ENCODE measurements at regions not wholly inside any gene's neighbourhood (a gene's known extent, or its start where the extent isn't known, plus 50 kb on each side); places are given as distances from the start of the nearest gene placed in this dataset.

GRCh38 chr17:14514973-14515372 lies 214.1 kb downstream of the HS3ST3B1 start:
- Histone ChIP-seq H3K27ac (ENCODE audit: low read depth in 1 of 2, low read length in 2 of 2) (no peak overlapping the region), H3K79me2 (ENCODE audit: insufficient read depth, low read length) (no peaks in the 10 kb centered on the region), H4K20me1 (ENCODE audit: insufficient read depth, low read length) (no peaks in the 10 kb centered on the region), H3K9ac (ENCODE audit: insufficient read depth, low read length, poor library complexity, severe bottlenecking) (no peak overlapping the region), H3K4me3 (replicated peaks in 1 of 3; ENCODE audit: low read depth in 2 of 3, low read length in 3 of 3) (no peak overlapping the region), H3K27me3 (ENCODE audit: control insufficient read depth in 2 of 2, insufficient read depth in 2 of 2, low read length in 2 of 2) (no peaks in the 10 kb centered on the region), H3K4me1 (ENCODE audit: control insufficient read depth in 1 of 2, insufficient read depth in 2 of 2, low read length in 2 of 2) (no peaks in the 10 kb centered on the region), H3K36me3 (replicated peaks in 1 of 2; ENCODE audit: control insufficient read depth in 1 of 2, insufficient read depth in 2 of 2, low read length in 2 of 2) (no peaks in the 10 kb centered on the region), H3K4me2 (replicated peaks; ENCODE audit: extremely low read depth, low read length, poor library complexity, severe bottlenecking) (no peak overlapping the region), H3K9me3 (replicated peaks in 1 of 2; ENCODE audit: control insufficient read depth in 1 of 2, insufficient read depth in 1 of 2, low read length in 2 of 2) (no peaks in the 10 kb centered on the region), H2AFZ (ENCODE audit: insufficient read depth, low read depth, low read length, poor library complexity, severe bottlenecking) (no peak overlapping the region)
- TF ChIP-seq, protein P1, sequence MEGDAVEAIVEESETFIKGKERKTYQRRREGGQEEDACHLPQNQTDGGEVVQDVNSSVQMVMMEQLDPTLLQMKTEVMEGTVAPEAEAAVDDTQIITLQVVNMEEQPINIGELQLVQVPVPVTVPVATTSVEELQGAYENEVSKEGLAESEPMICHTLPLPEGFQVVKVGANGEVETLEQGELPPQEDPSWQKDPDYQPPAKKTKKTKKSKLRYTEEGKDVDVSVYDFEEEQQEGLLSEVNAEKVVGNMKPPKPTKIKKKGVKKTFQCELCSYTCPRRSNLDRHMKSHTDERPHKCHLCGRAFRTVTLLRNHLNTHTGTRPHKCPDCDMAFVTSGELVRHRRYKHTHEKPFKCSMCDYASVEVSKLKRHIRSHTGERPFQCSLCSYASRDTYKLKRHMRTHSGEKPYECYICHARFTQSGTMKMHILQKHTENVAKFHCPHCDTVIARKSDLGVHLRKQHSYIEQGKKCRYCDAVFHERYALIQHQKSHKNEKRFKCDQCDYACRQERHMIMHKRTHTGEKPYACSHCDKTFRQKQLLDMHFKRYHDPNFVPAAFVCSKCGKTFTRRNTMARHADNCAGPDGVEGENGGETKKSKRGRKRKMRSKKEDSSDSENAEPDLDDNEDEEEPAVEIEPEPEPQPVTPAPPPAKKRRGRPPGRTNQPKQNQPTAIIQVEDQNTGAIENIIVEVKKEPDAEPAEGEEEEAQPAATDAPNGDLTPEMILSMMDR (IDR thresholded peaks at IDR 0.05): no peak
- DNase-seq: no peak
- intact Hi-C loops (cut with micrococcal nuclease): no loop called here
- Mint-ChIP-seq H3K36me3 (no peaks in the 10 kb centered on the region), H3K4me1 (no peaks in the 10 kb centered on the region), H3K9me3 (peaks cover 0 to 6% (median 0%) of the 10 kb centered on the region in 7 donors), H3K4me3 (no peak overlapping the region), H3K27me3 (ENCODE audit: low read depth in 3 of 3) (peaks cover 0 to 3% (median 0%) of the 10 kb centered on the region in 3 donors), H3K27ac (no peak overlapping the region)
- WGBS (ENCODE audit: insufficient coverage): no CpG with 5 or more reads among the region's 3 CpGs

DNA sequence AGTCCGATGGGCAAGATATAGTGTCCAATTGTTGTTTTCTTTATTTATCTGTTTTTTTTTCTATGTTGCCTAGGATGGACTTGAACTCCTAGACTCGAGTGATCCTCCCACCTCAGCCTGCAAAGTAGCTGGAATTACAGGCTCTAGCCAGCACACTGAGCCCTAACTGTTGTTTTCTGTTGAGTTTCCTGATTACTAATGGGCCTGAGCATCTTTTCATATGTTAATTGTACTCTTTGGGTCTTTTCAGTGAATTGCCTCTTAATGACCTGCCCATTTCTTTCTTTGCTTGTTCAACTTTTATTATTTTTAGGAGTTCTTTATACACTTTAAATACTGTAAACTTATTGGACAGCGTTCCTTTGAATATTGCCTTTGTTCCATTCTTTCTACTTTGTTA lies 213.0 kb downstream of the HS3ST3B1 start:
- Mint-ChIP-seq H3K9me3 (peaks cover 0 to 8% (median under 1%) of the 10 kb centered on the region in 7 donors), H3K4me3 (no peak overlapping the region), H3K27ac (no peak overlapping the region), H3K36me3 (no peaks in the 10 kb centered on the region), H3K4me1 (no peaks in the 10 kb centered on the region), H3K27me3 (ENCODE audit: low read depth in 3 of 3) (peaks cover 0 to under 1% (median 0%) of the 10 kb centered on the region in 3 donors)
- no peaks in the 10 kb centered on the region for H3K4me1 ChIP-seq (ENCODE audit: control insufficient read depth in 1 of 2, insufficient read depth in 2 of 2, low read length in 2 of 2)
- no peak overlapping the region for H3K9ac ChIP-seq (ENCODE audit: insufficient read depth, low read length, poor library complexity, severe bottlenecking)
- no peak for DNase-seq
- no peaks in the 10 kb centered on the region for H4K20me1 ChIP-seq (ENCODE audit: insufficient read depth, low read length)
- H3K27ac ChIP-seq (ENCODE audit: low read depth in 1 of 2, low read length in 2 of 2): no peak overlapping the region
- intact Hi-C loops (cut with micrococcal nuclease): no loop called here
- TF ChIP-seq, protein P1 (IDR thresholded peaks at IDR 0.05): no peak
- H3K4me3 ChIP-seq (replicated peaks in 1 of 3; ENCODE audit: low read depth in 2 of 3, low read length in 3 of 3): no peak overlapping the region
- no peak overlapping the region for H3K4me2 ChIP-seq (replicated peaks; ENCODE audit: extremely low read depth, low read length, poor library complexity, severe bottlenecking)
- no peak overlapping the region for H2AFZ ChIP-seq (ENCODE audit: insufficient read depth, low read depth, low read length, poor library complexity, severe bottlenecking)
- H3K27me3 ChIP-seq (ENCODE audit: control insufficient read depth in 2 of 2, insufficient read depth in 2 of 2, low read length in 2 of 2): no peaks in the 10 kb centered on the region
- peaks cover 0 to 6% of the 10 kb centered on the region in 2 donors for H3K9me3 ChIP-seq (replicated peaks in 1 of 2; ENCODE audit: control insufficient read depth in 1 of 2, insufficient read depth in 1 of 2, low read length in 2 of 2)
- no CpG with 5 or more reads among the region's 3 CpGs for WGBS (ENCODE audit: insufficient coverage)
- H3K79me2 ChIP-seq (ENCODE audit: insufficient read depth, low read length): no peaks in the 10 kb centered on the region
- H3K36me3 ChIP-seq (replicated peaks in 1 of 2; ENCODE audit: control insufficient read depth in 1 of 2, insufficient read depth in 2 of 2, low read length in 2 of 2): no peaks in the 10 kb centered on the region
